ENCODE measurements at regions not wholly inside any gene's neighbourhood (a gene's known extent, or its start where the extent isn't known, plus 50 kb on each side); places are given as distances from the start of the nearest gene placed in this dataset.

GRCh38 chr2:234885886-234886285, 65.9 kb upstream of the SH3BP4 start:
- Histone ChIP-seq H3K9me3 (peaks cover 9% of the 10 kb centered on the region; the same call in 2 of the 3 replicates), H3K4me2 (no peak overlapping the region), H3K4me1 (peaks cover 24% of the 10 kb centered on the region), H3K4me3 (no peak overlapping the region), H3K27ac (peak overlapping the region in 1 of 2 experiments; percentile 49; a peak in 2 of 6 replicates)
- no peak for TF ChIP-seq ZNF302 (CRISPR knock-in tag; IDR thresholded peaks at IDR 0.05)
- TF ChIP-seq, protein P1, sequence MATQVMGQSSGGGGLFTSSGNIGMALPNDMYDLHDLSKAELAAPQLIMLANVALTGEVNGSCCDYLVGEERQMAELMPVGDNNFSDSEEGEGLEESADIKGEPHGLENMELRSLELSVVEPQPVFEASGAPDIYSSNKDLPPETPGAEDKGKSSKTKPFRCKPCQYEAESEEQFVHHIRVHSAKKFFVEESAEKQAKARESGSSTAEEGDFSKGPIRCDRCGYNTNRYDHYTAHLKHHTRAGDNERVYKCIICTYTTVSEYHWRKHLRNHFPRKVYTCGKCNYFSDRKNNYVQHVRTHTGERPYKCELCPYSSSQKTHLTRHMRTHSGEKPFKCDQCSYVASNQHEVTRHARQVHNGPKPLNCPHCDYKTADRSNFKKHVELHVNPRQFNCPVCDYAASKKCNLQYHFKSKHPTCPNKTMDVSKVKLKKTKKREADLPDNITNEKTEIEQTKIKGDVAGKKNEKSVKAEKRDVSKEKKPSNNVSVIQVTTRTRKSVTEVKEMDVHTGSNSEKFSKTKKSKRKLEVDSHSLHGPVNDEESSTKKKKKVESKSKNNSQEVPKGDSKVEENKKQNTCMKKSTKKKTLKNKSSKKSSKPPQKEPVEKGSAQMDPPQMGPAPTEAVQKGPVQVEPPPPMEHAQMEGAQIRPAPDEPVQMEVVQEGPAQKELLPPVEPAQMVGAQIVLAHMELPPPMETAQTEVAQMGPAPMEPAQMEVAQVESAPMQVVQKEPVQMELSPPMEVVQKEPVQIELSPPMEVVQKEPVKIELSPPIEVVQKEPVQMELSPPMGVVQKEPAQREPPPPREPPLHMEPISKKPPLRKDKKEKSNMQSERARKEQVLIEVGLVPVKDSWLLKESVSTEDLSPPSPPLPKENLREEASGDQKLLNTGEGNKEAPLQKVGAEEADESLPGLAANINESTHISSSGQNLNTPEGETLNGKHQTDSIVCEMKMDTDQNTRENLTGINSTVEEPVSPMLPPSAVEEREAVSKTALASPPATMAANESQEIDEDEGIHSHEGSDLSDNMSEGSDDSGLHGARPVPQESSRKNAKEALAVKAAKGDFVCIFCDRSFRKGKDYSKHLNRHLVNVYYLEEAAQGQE (IDR thresholded peaks at IDR 0.05), result no peak
- ChIA-PET CTCF (interaction anchor here (1.0 kb wide), 1 partner anchor 222 kb away, joined by 4 read pairs; no protein-coding TSS in a partner anchor), POLR2A (no interaction called here)
- 95% methylated on average over 6 of the region's 6 CpGs for WGBS (ENCODE audit: missing lambda C conversion rate)
- FAIRE-seq (no peak), ATAC-seq (no peak), DNase-seq (ENCODE audit: low read depth in 1 of 2, low spot score in 1 of 2) (no peak)

DNA sequence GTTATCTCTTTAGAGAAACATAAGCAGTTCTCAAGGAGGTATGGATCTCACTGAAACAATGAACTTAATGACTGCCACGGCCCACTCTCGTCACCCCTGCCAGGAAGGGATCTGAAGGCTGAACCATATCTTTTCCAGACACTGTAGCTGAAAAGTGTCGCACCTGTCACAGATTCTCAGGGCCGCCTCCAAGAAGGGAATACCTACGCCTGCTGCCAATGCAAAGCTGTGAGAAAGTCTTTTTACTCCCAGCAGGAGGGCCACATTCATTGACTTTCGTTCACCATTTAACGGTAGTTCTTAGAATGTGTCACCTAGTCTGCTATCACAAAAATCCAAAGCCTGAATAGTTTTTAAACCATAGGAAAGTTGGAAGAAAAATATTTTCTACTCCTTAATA, 66.7 kb upstream of the SH3BP4 start:
- no peak for DNase-seq (ENCODE audit: low read depth in 1 of 2, low spot score in 1 of 2)
- H3K4me2 ChIP-seq, result no peak overlapping the region
- ChIA-PET POLR2A (no interaction called here), CTCF (interaction anchor here (0.6 to 1.0 kb wide), 2 partner anchors 222 to 251 kb away, joined by 3 to 4 read pairs; no protein-coding TSS in a partner anchor)
- peak overlapping the region in 1 of 2 experiments; percentile 64; a peak in 3 of 6 replicates for H3K27ac ChIP-seq
- peaks cover 30% of the 10 kb centered on the region for H3K4me1 ChIP-seq
- peaks cover 9% of the 10 kb centered on the region; the same call in 2 of the 3 replicates for H3K9me3 ChIP-seq
- WGBS (ENCODE audit: missing lambda C conversion rate), result 88% methylated on average over 7 of the region's 7 CpGs
- TF ChIP-seq MAX (IDR thresholded peaks at IDR 0.05), result no peak
- TF ChIP-seq ZC3H11A (IDR thresholded peaks at IDR 0.05), result no peak
- TF ChIP-seq MAFK (IDR thresholded peaks at IDR 0.05; ENCODE audit: partially characterized antibody), result no peak
- no peak for TF ChIP-seq KDM1A (IDR thresholded peaks at IDR 0.05; ENCODE audit: low read depth)
- no peak for TF ChIP-seq HOXB5 (CRISPR knock-in tag; IDR thresholded peaks at IDR 0.05)
- no peak for FAIRE-seq
- no peak overlapping the region for H3K4me3 ChIP-seq
- no peak for ATAC-seq

- peaks cover 36% of the 10 kb centered on the region for H3K4me1 ChIP-seq
- no peak overlapping the region for H3K4me2 ChIP-seq
- H3K9me3 ChIP-seq, result peaks cover 9% of the 10 kb centered on the region; the same call in 2 of the 3 replicates
- ATAC-seq (no peak), DNase-seq (ENCODE audit: low read depth in 1 of 2, low spot score in 1 of 2) (no peak), FAIRE-seq (no peak)
- peak overlapping the region in 1 of 2 experiments; percentile 64; a peak in 3 of 6 replicates for H3K27ac ChIP-seq
- H3K4me3 ChIP-seq, result no peak overlapping the region
- 82% methylated on average over 7 of the region's 7 CpGs for WGBS (ENCODE audit: missing lambda C conversion rate)
- CTCF ChIA-PET, result no interaction called here
- POLR2A ChIA-PET, result no interaction called here
- TF ChIP-seq MAZ (IDR thresholded peaks at IDR 0.05; ENCODE audit: borderline replicate concordance, low read depth, low read length) (no peak), CHD2 (IDR thresholded peaks at IDR 0.05; ENCODE audit: low read length, partially characterized antibody) (no peak), ELK1 (IDR thresholded peaks at IDR 0.05; ENCODE audit: low read depth, low read length) (no peak), HES2 (IDR thresholded peaks at IDR 0.05) (no peak), MAFK (IDR thresholded peaks at IDR 0.05; ENCODE audit: partially characterized antibody) (no peak), MYC (IDR thresholded peaks at IDR 0.05; ENCODE audit: borderline replicate concordance, low read length) (no peak), CHD4 (IDR thresholded peaks at IDR 0.05; ENCODE audit: borderline replicate concordance) (no peak), HOXB5 (CRISPR knock-in tag; IDR thresholded peaks at IDR 0.05) (no peak), JUNB (IDR thresholded peaks at IDR 0.05) (no peak), FOSL2 (IDR thresholded peaks at IDR 0.05) (no peak), FOSL2 (CRISPR knock-in tag; IDR thresholded peaks at IDR 0.05) (no peak), RNF2 (IDR thresholded peaks at IDR 0.05; ENCODE audit: borderline replicate concordance, low read depth) (no peak), ESRRA (IDR thresholded peaks at IDR 0.05; ENCODE audit: borderline replicate concordance, low read length) (no peak), KDM1A (IDR thresholded peaks at IDR 0.05; ENCODE audit: low read depth) (no peak)
- TF ChIP-seq, protein P2, sequence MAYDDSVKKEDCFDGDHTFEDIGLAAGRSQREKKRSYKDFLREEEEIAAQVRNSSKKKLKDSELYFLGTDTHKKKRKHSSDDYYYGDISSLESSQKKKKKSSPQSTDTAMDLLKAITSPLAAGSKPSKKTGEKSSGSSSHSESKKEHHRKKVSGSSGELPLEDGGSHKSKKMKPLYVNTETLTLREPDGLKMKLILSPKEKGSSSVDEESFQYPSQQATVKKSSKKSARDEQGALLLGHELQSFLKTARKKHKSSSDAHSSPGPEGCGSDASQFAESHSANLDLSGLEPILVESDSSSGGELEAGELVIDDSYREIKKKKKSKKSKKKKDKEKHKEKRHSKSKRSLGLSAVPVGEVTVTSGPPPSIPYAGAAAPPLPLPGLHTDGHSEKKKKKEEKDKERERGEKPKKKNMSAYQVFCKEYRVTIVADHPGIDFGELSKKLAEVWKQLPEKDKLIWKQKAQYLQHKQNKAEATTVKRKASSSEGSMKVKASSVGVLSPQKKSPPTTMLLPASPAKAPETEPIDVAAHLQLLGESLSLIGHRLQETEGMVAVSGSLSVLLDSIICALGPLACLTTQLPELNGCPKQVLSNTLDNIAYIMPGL (CRISPR knock-in tag; IDR thresholded peaks at IDR 0.05; ENCODE audit: borderline replicate concordance), result no peak
- TF ChIP-seq, protein P3, sequence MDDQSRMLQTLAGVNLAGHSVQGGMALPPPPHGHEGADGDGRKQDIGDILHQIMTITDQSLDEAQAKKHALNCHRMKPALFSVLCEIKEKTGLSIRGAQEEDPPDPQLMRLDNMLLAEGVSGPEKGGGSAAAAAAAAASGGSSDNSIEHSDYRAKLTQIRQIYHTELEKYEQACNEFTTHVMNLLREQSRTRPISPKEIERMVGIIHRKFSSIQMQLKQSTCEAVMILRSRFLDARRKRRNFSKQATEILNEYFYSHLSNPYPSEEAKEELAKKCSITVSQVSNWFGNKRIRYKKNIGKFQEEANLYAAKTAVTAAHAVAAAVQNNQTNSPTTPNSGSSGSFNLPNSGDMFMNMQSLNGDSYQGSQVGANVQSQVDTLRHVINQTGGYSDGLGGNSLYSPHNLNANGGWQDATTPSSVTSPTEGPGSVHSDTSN (IDR thresholded peaks at IDR 0.05), result no peak
- TF ChIP-seq, protein P1 (IDR thresholded peaks at IDR 0.05), result no peak
Observed at GRCh38 chr2:234884591-234884990, 67.2 kb upstream of the SH3BP4 start.
